ENCODE measurements at regions not wholly inside any gene's neighbourhood (a gene's known extent, or its start where the extent isn't known, plus 50 kb on each side); places are given as distances from the start of the nearest gene placed in this dataset.

GRCh38 chr12:42812871-42813270 lies 223.3 kb upstream of the PRICKLE1 start:
- no peak for TF ChIP-seq NR3C1 (CRISPR knock-in tag; conservative IDR thresholded peaks at IDR 0.05; ENCODE audit: low read depth)
- TF ChIP-seq CTCF (IDR thresholded peaks at IDR 0.05) = no peak

Data from WTC11 (cell line).